IPS-18c (cell line): ENCODE measurements at regions not wholly inside any gene's neighbourhood (a gene's known extent, or its start where the extent isn't known, plus 50 kb on each side); places are given as distances from the start of the nearest gene placed in this dataset.

Experiments
- H3K4me3 ChIP-seq: 2 replicates; pipeline ENCODE4 v1.7.0; 2013; ENCODE audit warnings: low read depth, mild to moderate bottlenecking, low read length, moderate library complexity; ENCODE audit not compliant: insufficient read depth
- H3K9me3 ChIP-seq: one replicate; pipeline ENCODE4 v1.6.1; 2013; ENCODE audit warnings: mild to moderate bottlenecking, low read length, moderate library complexity; ENCODE audit not compliant: control insufficient read depth, insufficient read depth

DNA sequence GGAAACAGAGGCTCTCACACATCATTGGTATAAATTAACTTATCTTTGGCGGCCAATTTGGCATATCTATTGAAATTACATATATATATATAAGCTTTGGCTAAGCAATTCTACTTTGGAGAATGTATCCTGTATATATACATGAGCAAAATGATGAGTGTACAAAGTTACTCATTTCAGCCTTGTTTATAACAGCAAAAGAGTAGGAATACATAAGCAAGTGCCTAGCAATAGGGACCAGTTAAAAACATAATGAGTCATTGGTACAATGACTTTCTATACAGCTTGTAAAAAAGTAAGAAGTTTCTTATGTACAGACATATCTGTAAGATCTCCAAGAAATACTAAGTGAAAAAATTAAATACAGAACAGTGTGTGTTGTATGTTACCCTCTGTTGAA is 190.8 kb downstream of the LTN1 start:
- Histone ChIP-seq H3K4me3 (no peak overlapping the region), H3K9me3 (no peaks in the 10 kb centered on the region)

DNA sequence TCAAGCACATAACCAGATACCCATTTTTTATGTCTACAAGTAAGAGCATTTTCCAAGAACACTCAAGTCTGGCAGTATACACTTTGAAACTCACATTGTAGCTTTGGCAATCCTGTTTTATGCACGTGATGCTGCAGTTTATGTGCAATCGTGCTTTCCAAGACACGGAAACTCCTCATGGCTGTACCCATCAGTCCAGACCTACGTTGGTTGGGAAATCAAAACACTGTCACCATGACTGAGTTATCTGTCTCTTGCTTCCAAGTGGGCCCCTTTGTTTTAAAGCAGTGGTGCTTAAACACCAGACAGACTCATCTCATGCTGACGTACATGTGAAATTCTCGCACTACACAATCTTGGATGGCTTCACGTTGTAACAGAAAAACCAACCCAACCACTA is 192.8 kb downstream of the LTN1 start:
- Histone ChIP-seq H3K4me3 (no peak overlapping the region), H3K9me3 (no peaks in the 10 kb centered on the region)

DNA sequence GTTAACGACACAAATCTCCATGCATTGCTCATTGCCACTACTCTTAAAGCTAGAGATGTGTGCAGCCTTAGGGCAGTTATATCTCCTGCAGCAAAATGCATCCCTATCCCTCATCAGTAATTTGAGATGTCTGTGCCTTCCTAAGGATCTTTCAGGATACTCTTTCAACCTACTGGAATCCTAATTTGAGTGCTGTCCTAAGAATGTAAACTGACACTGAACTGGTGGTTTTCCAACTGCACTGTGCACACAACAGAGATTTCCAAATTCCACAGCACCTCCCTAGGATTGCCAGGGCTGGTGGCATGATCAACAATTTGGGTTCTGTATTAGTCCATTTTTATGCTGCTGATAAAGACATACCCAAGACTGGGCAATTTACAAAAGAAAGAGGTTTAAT is 193.9 kb downstream of the LTN1 start:
- Histone ChIP-seq H3K9me3 (no peaks in the 10 kb centered on the region), H3K4me3 (no peak overlapping the region)

DNA sequence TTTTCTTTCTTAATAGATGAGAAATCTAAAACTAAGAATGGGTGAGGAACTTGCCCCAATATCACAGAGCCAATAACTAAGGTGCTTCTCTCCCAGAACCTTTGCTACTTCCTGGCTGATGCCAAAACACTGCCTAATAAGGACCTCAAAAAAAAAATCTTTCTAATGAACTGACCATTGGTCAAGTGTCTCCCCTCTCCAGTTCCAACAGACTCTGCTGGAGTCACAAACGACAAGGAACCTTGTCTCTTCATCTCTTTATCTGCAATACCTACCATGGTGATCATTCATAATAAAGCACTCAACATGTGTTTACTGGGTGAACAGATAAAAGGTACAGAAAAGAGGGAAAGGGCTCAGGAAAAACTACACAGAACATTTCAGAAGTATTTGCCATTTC is 197.4 kb downstream of the LTN1 start:
- no peaks in the 10 kb centered on the region for H3K9me3 ChIP-seq
- no peak overlapping the region for H3K4me3 ChIP-seq

DNA sequence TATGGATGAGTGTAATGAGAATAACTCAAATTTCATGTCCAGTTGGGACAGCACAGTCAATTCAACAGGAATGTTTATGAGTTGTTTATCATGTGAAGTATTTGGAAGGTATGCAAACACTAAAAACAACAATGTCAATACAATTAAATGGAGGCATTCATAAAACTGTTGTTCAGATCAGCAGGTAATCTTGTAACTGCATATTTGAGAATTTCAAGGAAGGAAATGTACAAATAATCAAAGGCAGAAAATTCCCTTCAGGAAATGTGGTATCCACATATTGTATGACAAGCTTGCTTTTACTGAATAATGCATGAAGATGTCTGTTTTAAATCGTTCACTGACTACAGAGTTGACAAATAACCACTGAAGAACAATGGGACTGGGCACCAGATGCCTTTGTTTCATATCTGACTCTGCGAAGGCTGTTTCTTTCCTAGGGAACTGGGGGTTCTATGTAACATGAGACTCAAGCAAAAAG is 198.3 kb downstream of the LTN1 start:
- no peaks in the 10 kb centered on the region for H3K9me3 ChIP-seq
- no peak overlapping the region for H3K4me3 ChIP-seq

DNA sequence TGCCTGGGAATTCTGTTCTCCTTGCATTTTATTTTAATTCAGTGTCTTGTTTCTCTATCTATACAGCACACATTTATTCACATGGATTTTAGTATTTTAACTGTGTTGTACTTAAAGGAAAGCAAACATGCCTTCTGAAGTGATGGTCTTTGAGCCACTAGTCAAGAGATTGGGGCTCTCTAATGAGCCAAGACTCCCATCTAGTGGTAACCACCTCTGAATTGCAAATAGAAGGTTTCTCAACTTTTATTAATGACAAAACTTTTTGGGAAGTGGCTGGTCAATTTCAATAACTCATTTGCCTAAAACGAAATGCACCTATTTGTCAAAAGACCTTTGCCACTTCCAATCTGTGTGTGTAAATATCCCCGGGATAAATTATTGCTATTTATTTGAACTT is 199.6 kb downstream of the LTN1 start:
- Histone ChIP-seq H3K9me3 (no peaks in the 10 kb centered on the region), H3K4me3 (no peak overlapping the region)

DNA sequence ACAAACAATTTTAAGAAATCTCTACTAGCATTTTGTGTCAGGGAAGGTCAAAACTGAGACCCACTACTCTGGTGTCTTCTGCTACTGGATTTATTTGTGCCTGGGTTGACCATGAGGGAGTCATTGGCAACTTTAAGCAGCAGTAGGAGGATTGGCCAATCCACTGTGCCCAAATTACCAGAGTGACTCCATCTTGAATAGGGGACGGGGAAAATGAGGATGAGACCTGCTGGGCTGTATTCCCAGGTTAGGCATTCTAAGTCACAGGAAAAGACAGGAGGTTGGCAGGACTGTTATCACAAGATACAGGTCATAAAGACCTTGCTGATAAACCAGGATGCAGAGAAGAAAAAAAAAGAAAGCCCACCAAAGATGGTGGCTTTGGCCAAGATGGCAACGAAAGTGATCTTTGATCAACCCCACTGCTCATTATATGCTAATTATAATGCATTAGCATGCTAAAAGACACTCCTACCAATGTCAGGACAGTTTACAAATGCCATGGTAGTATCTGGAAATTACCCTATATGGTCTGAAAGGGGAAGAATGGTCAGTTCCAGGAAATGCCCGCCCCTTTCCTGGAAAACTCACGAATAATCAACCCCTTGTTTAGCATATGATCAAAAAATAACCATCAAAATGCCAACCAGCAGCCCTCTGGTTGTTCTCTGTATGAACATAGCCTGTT is 200.9 kb downstream of the LTN1 start:
- no peaks in the 10 kb centered on the region for H3K9me3 ChIP-seq
- no peak overlapping the region for H3K4me3 ChIP-seq

DNA sequence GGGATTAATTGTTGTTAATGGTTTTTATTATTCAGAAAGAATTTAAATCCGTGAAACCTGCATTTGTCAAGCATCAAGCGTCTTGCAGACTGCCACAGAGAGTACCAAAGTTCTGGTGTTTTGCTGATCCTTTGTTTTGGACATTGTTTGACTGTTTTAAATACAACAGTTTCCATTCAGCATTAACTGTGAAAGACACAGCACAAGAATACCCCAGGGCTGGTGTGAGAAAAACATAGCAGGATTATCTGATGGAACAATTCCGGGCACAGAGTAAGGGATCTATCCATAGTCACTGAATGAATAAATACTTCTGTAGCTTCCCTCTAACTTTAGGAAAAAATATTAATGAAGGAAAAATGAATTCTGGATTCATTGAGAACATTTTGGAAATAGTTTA is 202.3 kb downstream of the LTN1 start:
- Histone ChIP-seq H3K9me3 (no peaks in the 10 kb centered on the region), H3K4me3 (no peak overlapping the region)

DNA sequence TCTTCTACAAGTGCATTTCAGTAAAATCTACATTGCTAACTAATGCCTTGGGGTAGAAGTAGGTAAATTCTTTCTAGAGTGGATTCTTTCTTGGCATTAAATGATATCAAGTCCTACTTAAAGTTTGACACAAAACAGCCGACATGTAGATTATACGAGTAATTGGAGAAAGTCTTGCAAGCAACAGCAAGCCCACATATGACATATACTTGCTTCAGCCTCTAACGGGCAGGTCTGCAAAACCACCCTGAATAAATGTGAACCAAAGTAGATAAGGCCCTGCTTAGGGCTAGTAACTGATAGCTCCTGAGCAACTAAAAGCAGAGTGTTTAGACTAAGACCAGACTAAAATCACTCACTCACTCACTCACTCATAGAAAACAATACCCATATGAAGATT is 203.2 kb downstream of the LTN1 start:
- Histone ChIP-seq H3K4me3 (no peak overlapping the region), H3K9me3 (no peaks in the 10 kb centered on the region)

DNA sequence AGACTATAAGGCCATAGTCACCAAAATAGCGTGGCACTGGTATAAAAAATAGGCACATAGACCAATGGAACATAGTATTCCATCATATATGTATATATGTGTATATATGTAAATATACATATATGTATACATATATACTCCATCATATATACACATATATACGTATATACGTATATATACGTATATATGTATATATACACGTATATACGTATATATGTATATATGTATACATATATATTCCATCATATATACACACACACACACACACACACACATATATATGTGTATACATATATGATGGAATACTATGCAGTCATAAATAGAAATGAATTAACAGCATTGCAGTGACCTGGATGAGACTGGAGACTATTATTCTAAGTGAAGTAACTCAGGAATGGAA is 204.6 kb downstream of the LTN1 start:
- Histone ChIP-seq H3K4me3 (no peak overlapping the region), H3K9me3 (peaks cover 2% of the 10 kb centered on the region)

DNA sequence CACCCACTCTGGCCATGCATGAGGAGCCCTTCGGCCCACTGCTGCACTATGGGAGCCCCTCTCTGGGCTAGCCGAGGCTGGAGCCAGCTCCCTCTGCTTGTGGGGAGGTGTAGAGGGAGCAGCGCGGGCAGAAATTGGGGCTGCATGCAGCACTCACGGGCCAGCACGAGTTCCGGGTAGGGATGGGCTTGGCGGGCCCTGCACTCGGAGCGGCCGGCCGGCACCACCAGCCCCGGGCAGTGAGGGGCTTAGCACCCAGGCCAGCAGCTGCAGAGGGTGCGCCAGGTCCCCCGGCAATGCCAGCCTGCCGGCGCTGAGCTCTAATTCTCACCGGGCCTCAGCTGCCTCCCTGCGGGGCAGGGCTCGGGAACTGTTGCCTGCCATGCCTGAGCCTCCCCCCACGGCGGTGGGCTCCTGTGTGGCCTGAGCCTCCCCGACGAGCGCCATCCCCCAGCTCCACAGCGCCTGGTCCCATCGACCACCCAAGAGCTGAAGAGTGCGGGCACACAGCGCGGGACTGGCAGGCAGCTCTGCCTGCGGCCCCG is 209.0 kb downstream of the LTN1 start:
- Histone ChIP-seq H3K9me3 (peaks cover 2% of the 10 kb centered on the region), H3K4me3 (0 out of 2 replicates have a peak overlapping the region, but pooled peaks have one; percentile 3)

DNA sequence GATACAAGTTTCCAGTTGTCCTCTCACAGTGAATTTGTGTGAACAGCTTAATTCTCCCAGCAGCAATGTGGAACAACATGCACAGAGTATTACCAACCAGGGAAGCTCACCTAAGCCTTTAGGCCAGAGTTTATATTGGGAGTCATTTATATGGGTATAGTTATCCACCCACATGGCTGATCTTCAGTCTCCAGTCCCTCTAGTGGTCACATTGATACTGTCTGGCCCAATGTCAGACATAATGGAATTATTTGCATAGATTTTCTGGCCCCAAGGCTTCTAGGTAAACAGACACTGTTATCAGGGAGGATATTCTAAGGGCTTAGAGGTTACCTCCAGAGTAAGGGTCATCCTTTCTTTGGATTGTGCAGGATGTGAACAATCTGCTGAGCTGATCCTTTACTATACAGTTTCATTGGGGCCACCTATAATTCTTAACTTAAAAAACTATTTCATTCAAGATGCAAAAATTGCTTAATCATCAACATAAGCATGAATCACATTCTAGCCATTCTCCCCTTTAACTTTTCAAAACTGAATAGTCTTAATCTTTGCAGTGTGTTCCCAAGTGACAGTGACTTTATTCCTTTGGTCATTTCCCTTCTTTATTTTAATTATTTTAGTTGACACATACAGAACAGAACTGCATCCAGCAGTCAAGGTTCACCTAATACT is 210.9 kb downstream of the LTN1 start:
- no peak overlapping the region for H3K4me3 ChIP-seq
- H3K9me3 ChIP-seq, result peaks cover 2% of the 10 kb centered on the region

DNA sequence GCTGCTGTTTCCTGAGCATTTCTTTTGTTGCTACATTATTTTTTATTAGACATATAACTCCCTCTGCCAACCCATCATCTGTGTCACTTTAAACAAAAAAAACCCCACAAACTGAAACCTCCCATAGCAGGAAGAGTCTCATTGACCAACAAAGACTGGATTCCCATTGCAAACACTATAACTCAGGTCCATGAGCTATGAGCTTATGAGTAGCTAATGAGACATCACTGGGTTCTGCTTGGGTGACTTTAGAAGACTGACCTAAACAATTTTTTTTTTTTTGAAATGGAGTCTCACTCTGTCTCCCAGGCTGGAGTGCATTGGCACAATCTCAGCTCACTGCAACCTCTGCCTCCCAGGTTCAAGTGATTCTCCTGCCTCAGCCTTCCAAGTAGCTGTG is 212.8 kb downstream of the LTN1 start:
- peaks cover 2% of the 10 kb centered on the region for H3K9me3 ChIP-seq
- H3K4me3 ChIP-seq, result no peak overlapping the region

DNA sequence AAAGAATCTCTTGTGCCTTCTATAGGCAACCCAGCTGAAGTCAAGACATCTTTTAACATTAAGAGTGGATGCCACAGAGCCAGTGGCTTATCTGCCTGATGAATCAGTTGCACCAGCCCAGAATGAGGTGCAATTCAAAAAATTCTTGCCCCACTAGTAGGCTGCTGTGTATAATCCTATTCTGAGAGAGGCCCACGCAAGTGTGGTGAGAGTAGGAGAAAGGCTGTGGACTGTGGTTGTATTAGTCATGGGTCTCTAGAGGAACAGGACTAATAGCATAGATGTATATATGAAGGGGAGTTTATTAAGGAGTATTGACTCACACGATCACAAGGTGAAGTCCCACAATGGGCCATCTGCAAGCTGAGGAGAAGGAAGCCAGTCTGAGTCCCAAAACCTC is 216.4 kb downstream of the LTN1 start:
- Histone ChIP-seq H3K4me3 (no peak overlapping the region), H3K9me3 (no peaks in the 10 kb centered on the region)

DNA sequence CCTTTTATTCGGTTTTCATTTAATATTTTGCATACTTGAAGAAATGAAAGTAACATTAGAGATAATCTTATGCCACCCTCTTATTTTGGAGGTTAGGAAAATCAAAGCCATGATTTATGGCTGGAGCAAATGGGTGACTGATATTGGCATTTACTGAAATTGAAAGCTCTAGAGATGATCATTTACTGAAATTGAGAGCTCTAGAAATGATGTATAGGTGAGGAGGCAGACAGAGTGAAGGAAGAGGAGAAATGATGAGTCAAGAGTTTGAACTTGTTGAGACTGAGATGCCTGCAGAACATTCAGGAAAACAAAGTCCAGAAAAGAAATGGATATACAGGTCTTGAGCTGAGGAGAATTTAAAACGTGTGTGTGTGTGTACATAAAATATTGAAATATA is 217.6 kb downstream of the LTN1 start:
- no peaks in the 10 kb centered on the region for H3K9me3 ChIP-seq
- no peak overlapping the region for H3K4me3 ChIP-seq

DNA sequence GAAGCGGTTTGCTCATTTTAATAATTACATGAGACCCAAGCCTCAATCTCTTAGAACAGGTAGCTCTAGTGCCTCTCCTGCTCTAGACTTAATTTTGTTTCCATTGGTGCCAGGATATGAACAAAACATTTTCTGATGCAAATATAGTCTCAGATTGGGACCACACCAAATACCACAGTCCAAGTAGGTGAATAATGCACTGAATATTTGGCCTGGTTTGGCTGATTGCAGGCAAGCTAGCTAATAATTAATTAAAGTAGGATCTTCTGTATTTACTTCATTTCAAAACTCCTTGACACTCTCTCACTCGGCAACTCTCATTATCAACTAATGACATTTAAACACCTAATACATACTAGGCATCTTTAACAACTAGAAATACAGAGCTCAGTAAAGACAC is 219.6 kb downstream of the LTN1 start:
- no peak overlapping the region for H3K4me3 ChIP-seq
- H3K9me3 ChIP-seq, result no peaks in the 10 kb centered on the region

DNA sequence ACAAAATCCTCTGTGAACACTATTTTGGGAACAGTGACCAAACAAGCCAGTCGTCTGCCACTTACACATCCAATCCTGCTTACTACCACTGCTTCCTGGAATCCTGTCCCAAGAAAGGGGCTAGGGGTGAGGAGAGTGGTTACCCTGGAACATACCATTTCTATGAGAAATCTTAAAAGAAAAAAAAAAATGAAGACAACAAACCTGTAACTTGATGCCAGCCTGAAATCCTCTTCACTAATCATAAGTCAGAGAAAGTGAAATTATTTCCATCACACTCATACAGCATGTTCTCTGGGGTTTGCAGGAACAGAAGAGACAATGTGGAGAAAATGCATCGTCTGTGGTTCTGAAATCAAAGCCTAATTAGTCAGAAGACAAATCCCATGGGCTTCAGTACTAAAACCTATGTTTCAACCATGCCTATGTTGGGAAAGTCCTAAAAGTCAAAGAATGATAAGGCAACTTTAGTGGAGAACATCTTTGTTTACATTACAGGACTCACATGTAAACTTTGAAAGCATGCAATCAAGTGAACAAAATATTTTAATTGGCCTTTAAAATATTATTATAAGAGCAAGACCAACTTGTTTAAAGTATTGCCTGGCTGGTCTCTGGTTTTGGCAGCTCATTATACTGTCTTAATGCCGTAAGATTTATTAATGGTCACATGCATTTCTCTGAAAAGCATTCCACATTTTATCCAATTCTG is 220.7 kb downstream of the LTN1 start:
- Histone ChIP-seq H3K9me3 (no peaks in the 10 kb centered on the region), H3K4me3 (no peak overlapping the region)
